Caco-2 (cell line): ENCODE measurements at regions not wholly inside any gene's neighbourhood (a gene's known extent, or its start where the extent isn't known, plus 50 kb on each side); places are given as distances from the start of the nearest gene placed in this dataset.

Source experiments
- BruUV-seq: library from RNA; stranded (reverse); fragments of 400-500 nt; replicated peaks from 2 replicates; lab custom pipeline; 2021; lab: Mats Ljungman, UMichigan
- CTCF ChIA-PET: fragments of 300-600 bp; sonication (Branson Sonifier 250); formaldehyde crosslinking; loops from one replicate; lab custom pipeline; 2022; ENCODE audit warnings: antibody characterized with exemption; lab: Charles Lee
- POLR2A ChIA-PET: fragments of 300-600 bp; sonication (Branson Sonifier 250); formaldehyde crosslinking; loops from one replicate; lab custom pipeline; 2022; ENCODE audit warnings: antibody characterized with exemption; lab: Charles Lee
- DNase-seq, 2 experiments: peaks; one replicate each; pipeline versions ENCODE4 v3.0.0 to v3.0.0-alpha.2; 2020 to 2022
- H3K27me3 ChIP-seq: replicated peaks from 2 replicates; pipeline ENCODE4 v1.6.0; 2011; ENCODE audit warnings: low read length; ENCODE audit not compliant: control insufficient read depth, insufficient read depth
- H3K36me3 ChIP-seq: 2 replicates; pipeline ENCODE4 v1.5.1; 2011; ENCODE audit warnings: low read length; ENCODE audit not compliant: control insufficient read depth, insufficient read depth
- H3K4me1 ChIP-seq: fragments of 250-450 bp; sonication (Bioruptor Pico); 2 replicates; pipeline ENCODE4 v1.5.1; 2020; ENCODE audit warnings: mild to moderate bottlenecking
- H3K4me3 ChIP-seq: 2 replicates; pipeline ENCODE4 v1.5.1; 2011; ENCODE audit warnings: low read depth, mild to moderate bottlenecking, control low read depth, low read length
- H3K9me3 ChIP-seq: fragments of 250-450 bp; sonication (Bioruptor Pico); 2 replicates; pipeline ENCODE4 v1.5.1; 2020; ENCODE audit warnings: mild to moderate bottlenecking, moderate library complexity
- H3K27ac Mint-ChIP-seq: one replicate; pipeline ENCODE4 v1.8.0; 2022; ENCODE audit warnings: mixed read lengths; ENCODE audit not compliant: unreplicated experiment
- H3K27me3 Mint-ChIP-seq: one replicate; pipeline ENCODE4 v1.8.0; 2022; ENCODE audit warnings: mixed read lengths; ENCODE audit not compliant: insufficient read depth, unreplicated experiment
- H3K36me3 Mint-ChIP-seq: one replicate; pipeline ENCODE4 v1.8.0; 2022; ENCODE audit warnings: mild to moderate bottlenecking, mixed read lengths; ENCODE audit not compliant: insufficient read depth, unreplicated experiment
- H3K4me1 Mint-ChIP-seq: one replicate; pipeline ENCODE4 v1.8.0; 2022; ENCODE audit warnings: low read depth, mixed read lengths; ENCODE audit not compliant: unreplicated experiment
- H3K4me3 Mint-ChIP-seq: one replicate; pipeline ENCODE4 v1.8.0; 2022; ENCODE audit warnings: mild to moderate bottlenecking, moderate library complexity, mixed read lengths; ENCODE audit not compliant: unreplicated experiment
- H3K9me3 Mint-ChIP-seq: one replicate; pipeline ENCODE4 v1.8.0; 2022; ENCODE audit warnings: mixed read lengths; ENCODE audit not compliant: unreplicated experiment
- CTCF ChIP-seq, 2 experiments: fragments of 200-600 bp in 1 of 2; IDR thresholded peaks; 1 replicate in 1 of 2; 2 replicates in 1 of 2; pipeline versions ENCODE4 v1.5.1 to v1.8.0; 2011 to 2022; ENCODE audit warnings: antibody characterized with exemption in 1 of 2, control low read depth in 1 of 2, inconsistent platforms in 1 of 2, low read depth in 1 of 2, low read length in 1 of 2, mild to moderate bottlenecking in 1 of 2, moderate library complexity in 1 of 2; ENCODE audit not compliant: insufficient read depth in 1 of 2, severe bottlenecking in 1 of 2, unreplicated experiment in 1 of 2
- intact Hi-C: fragments of 100-400 bp; cut with micrococcal nuclease; formaldehyde crosslinking; loops from one replicate; pipeline ENCODE4 v1.10.0; 2022; ENCODE audit not compliant: unreplicated experiment

GRCh38 chr15:88334436-88334835 is 77.9 kb upstream of the NTRK3 start:
- Mint-ChIP-seq H3K27ac (no peak overlapping the region), H3K9me3 (no peaks in the 10 kb centered on the region), H3K4me3 (no peak overlapping the region), H3K27me3 (peaks cover 16% of the 10 kb centered on the region), H3K4me1 (no peaks in the 10 kb centered on the region), H3K36me3 (no peaks in the 10 kb centered on the region)
- CTCF ChIA-PET = no interaction called here
- H3K4me1 ChIP-seq = no peaks in the 10 kb centered on the region
- intact Hi-C loops = loop anchor here (5.0 kb wide), 1 partner anchor 118 kb away; no protein-coding TSS in a partner anchor
- POLR2A ChIA-PET = no interaction called here
- TF ChIP-seq CTCF (IDR thresholded peaks at IDR 0.05; ENCODE audit: insufficient read depth in 1 of 2, low read depth in 1 of 2, low read length in 1 of 2, severe bottlenecking in 1 of 2, unreplicated experiment in 1 of 2) = no peak
- peaks cover 1% of the 10 kb centered on the region; the same call in 1 of the 2 replicates for H3K27me3 ChIP-seq
- H3K36me3 ChIP-seq = no peaks in the 10 kb centered on the region
- no peak overlapping the region for H3K4me3 ChIP-seq
- no peak for DNase-seq
- no TSS peak for BruUV-seq
- no peaks in the 10 kb centered on the region for H3K9me3 ChIP-seq

GRCh38 chr15:88331291-88331690 is 74.8 kb upstream of the NTRK3 start:
- H3K36me3 ChIP-seq = no peaks in the 10 kb centered on the region
- intact Hi-C loops = loop anchor here (5.0 kb wide), 1 partner anchor 121 kb away; no protein-coding TSS in a partner anchor
- no peaks in the 10 kb centered on the region for H3K9me3 ChIP-seq
- Mint-ChIP-seq H3K27ac (no peak overlapping the region), H3K4me3 (no peak overlapping the region), H3K9me3 (no peaks in the 10 kb centered on the region), H3K4me1 (no peaks in the 10 kb centered on the region), H3K27me3 (peaks cover 17% of the 10 kb centered on the region), H3K36me3 (no peaks in the 10 kb centered on the region)
- ChIA-PET CTCF (interaction anchor here (0.6 to 1.2 kb wide), 3 partner anchors 11 to 307 kb away, joined by 3 read pairs; no protein-coding TSS in a partner anchor), POLR2A (no interaction called here)
- peaks cover 1% of the 10 kb centered on the region; the same call in 1 of the 2 replicates for H3K27me3 ChIP-seq
- H3K4me3 ChIP-seq = no peak overlapping the region
- peak; percentile 66 to 68 for TF ChIP-seq CTCF (IDR thresholded peaks at IDR 0.05; ENCODE audit: insufficient read depth in 1 of 2, low read depth in 1 of 2, low read length in 1 of 2, severe bottlenecking in 1 of 2, unreplicated experiment in 1 of 2)
- peak; percentile 58 to 72 for DNase-seq
- no peaks in the 10 kb centered on the region for H3K4me1 ChIP-seq
- BruUV-seq = no TSS peak

- intact Hi-C loops = no loop called here
- Mint-ChIP-seq H3K9me3 (no peaks in the 10 kb centered on the region), H3K27ac (no peak overlapping the region), H3K4me1 (no peaks in the 10 kb centered on the region), H3K36me3 (no peaks in the 10 kb centered on the region), H3K27me3 (peaks cover 12% of the 10 kb centered on the region), H3K4me3 (no peak overlapping the region)
- Histone ChIP-seq H3K27me3 (no peaks in the 10 kb centered on the region; the same call in 1 of the 2 replicates), H3K4me1 (no peaks in the 10 kb centered on the region), H3K9me3 (no peaks in the 10 kb centered on the region), H3K36me3 (no peaks in the 10 kb centered on the region), H3K4me3 (no peak overlapping the region)
- ChIA-PET POLR2A (no interaction called here), CTCF (no interaction called here)
- DNase-seq = no peak
- no peak for TF ChIP-seq CTCF (IDR thresholded peaks at IDR 0.05; ENCODE audit: insufficient read depth in 1 of 2, low read depth in 1 of 2, low read length in 1 of 2, severe bottlenecking in 1 of 2, unreplicated experiment in 1 of 2)
- no TSS peak for BruUV-seq
These were observed 70.4 kb upstream of the NTRK3 start for GRCh38 chr15:88326924-88327323.
